Astrocyte (in vitro differentiated cells and primary cell): ENCODE measurements at regions not wholly inside any gene's neighbourhood (a gene's known extent, or its start where the extent isn't known, plus 50 kb on each side); places are given as distances from the start of the nearest gene placed in this dataset.

Experiments
- EZH2 ChIP-seq: IDR thresholded peaks from 2 replicates; pipeline ENCODE4 v1.6.1; 2012; ENCODE audit warnings: mild to moderate bottlenecking, low read length, inconsistent platforms; ENCODE audit not compliant: insufficient read depth
- TF ChIP-seq, protein P1 (sequence below): IDR thresholded peaks from 2 replicates; pipeline ENCODE4 v1.5.1; 2011; ENCODE audit warnings: low read depth, mild to moderate bottlenecking, inconsistent platforms, low read length, moderate library complexity; ENCODE audit not compliant: insufficient read depth

DNA sequence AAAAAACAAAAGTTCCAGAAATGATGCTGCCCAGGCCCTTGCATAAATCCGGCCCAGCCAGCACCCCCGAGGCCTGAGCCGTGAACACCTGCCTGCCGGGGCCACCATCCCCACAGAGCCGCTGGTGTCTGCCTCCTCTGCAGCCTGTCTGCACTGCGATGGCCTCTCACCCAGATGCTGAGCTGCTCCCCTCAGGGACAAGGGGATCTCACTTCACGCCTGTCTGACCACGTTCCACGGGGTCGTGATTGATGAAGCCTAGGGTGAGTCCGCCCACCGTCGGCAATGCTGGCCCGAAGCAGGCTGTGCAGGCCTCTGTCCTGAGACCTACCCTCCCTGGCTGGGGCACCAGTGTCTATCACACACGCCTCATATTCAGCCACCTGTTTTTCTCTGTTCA lies 444.2 kb downstream of the EIPR1 start:
- TF ChIP-seq, protein P1, sequence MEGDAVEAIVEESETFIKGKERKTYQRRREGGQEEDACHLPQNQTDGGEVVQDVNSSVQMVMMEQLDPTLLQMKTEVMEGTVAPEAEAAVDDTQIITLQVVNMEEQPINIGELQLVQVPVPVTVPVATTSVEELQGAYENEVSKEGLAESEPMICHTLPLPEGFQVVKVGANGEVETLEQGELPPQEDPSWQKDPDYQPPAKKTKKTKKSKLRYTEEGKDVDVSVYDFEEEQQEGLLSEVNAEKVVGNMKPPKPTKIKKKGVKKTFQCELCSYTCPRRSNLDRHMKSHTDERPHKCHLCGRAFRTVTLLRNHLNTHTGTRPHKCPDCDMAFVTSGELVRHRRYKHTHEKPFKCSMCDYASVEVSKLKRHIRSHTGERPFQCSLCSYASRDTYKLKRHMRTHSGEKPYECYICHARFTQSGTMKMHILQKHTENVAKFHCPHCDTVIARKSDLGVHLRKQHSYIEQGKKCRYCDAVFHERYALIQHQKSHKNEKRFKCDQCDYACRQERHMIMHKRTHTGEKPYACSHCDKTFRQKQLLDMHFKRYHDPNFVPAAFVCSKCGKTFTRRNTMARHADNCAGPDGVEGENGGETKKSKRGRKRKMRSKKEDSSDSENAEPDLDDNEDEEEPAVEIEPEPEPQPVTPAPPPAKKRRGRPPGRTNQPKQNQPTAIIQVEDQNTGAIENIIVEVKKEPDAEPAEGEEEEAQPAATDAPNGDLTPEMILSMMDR = no peak
- no peak for TF ChIP-seq EZH2
